Activated T-helper 2 cell treated with anti-CD3 and anti-CD28 coated beads, Interferon-gamma antibody, Interleukin-2, Interleukin-4, amounts not matched to agents 10 μg/mL and 5 μg/mL and 100 μg/mL, durations not matched to agents 14 hours and 24 hours and 36 hours (primary cell): ENCODE measurements at regions not wholly inside any gene's neighbourhood (a gene's known extent, or its start where the extent isn't known, plus 50 kb on each side); places are given as distances from the start of the nearest gene placed in this dataset.

Experiments used
- DNase-seq: peaks from one replicate; pipeline ENCODE4 v3.0.0; 2021; ENCODE audit warnings: low spot score
- H3K27ac Mint-ChIP-seq: one replicate; pipeline ENCODE4 v1.8.0; 2021; ENCODE audit warnings: mixed read lengths
- H3K27me3 Mint-ChIP-seq: one replicate; pipeline ENCODE4 v1.8.0; 2021; ENCODE audit warnings: low read depth, mixed read lengths
- H3K36me3 Mint-ChIP-seq: one replicate; pipeline ENCODE4 v1.8.0; 2021; ENCODE audit warnings: low read depth, mixed read lengths
- H3K4me1 Mint-ChIP-seq: one replicate; pipeline ENCODE4 v1.8.0; 2021; ENCODE audit warnings: low read depth, mixed read lengths
- H3K4me3 Mint-ChIP-seq: one replicate; pipeline ENCODE4 v1.8.0; 2021; ENCODE audit warnings: low read depth, mild to moderate bottlenecking, moderate library complexity, mixed read lengths
- H3K9me3 Mint-ChIP-seq: one replicate; pipeline ENCODE4 v1.8.0; 2021; ENCODE audit warnings: mixed read lengths
- intact Hi-C: fragments of 100-400 bp; cut with micrococcal nuclease; formaldehyde crosslinking; loops from one replicate; pipeline ENCODE4 v1.15.1; 2023

DNA sequence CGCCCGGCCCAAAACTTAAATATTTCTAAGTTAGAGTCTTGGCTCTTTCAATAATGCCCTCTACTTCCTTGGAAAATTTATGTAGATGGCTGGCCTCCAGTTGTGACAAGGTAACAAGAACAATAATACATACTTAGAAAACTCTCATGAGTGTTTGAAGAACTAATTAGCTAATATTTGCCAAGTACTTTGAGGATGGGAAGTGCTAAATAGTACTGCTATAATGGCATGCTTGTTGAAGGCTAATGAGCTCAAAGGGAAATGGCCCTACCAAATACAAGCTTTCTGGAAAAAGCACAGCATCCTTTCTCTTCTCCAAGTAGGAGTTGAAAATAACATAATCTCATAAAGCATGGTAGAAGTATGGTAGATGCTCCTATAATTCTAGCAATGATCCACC is 1022.2 kb upstream of the PIK3C3 start:
- H3K27me3 Mint-ChIP-seq: no peaks in the 10 kb centered on the region
- DNase-seq: no peak
- H3K9me3 Mint-ChIP-seq: peaks cover 35% of the 10 kb centered on the region
- no peaks in the 10 kb centered on the region for H3K36me3 Mint-ChIP-seq
- intact Hi-C loops: no loop called here
- H3K27ac Mint-ChIP-seq: no peak overlapping the region
- H3K4me1 Mint-ChIP-seq: no peaks in the 10 kb centered on the region
- H3K4me3 Mint-ChIP-seq: no peak overlapping the region

DNA sequence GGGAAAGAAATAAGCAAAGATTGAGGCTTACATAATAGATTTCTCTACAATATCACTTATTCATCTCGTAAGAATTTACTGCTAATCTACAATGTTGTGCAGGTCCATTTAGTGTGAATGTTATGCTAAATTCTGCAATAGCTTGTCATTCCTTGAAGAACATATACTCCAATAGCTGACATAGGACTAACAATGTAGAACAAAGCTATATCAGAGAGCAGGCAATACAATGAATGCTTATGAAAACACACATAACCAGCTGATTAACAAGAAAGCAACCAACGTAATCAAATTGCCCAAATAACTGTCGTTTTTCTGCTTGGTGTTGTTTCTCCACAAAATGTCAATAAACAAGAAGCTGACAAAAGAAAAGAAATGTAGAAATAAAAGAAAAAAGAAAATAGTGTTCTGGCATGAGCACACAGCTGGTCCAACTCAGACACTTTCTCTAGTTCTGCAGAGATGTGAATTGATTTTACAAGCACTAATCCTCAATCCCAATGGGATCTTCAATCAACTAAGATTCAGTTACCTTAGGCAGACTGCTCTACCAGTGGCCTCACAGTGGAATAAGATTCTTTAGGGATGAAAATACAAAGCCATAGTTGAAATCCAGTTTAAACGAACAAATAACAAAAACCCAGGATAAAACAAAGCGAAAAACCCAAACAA is 1024.7 kb upstream of the PIK3C3 start:
- Mint-ChIP-seq H3K4me3 (no peak overlapping the region), H3K9me3 (peaks cover 20% of the 10 kb centered on the region), H3K27me3 (no peaks in the 10 kb centered on the region), H3K36me3 (no peaks in the 10 kb centered on the region), H3K27ac (no peak overlapping the region), H3K4me1 (no peaks in the 10 kb centered on the region)
- DNase-seq: no peak
- intact Hi-C loops: no loop called here

DNA sequence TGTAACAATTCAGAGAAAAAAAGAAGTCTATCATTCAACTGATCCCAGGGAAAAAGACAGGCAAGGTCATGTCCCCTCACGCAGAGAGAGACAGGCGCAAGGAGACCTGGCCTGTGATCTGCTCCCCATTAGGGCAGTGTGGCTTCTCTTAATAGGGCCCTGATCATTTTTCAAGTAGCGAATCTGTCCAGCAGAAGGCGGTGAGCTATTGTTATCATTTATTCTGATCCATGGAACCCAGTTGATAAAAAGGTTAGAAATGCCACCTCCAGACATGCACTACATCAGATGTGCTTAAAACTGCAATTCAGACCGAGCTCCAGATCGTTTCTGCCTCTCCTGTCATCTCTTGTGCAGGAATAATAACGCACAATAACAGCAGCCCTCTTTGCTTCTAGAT is 1025.6 kb upstream of the PIK3C3 start:
- Mint-ChIP-seq H3K4me1 (no peaks in the 10 kb centered on the region), H3K9me3 (peaks cover 17% of the 10 kb centered on the region), H3K27me3 (no peaks in the 10 kb centered on the region), H3K27ac (no peak overlapping the region), H3K36me3 (no peaks in the 10 kb centered on the region), H3K4me3 (no peak overlapping the region)
- intact Hi-C loops: no loop called here
- no peak for DNase-seq

DNA sequence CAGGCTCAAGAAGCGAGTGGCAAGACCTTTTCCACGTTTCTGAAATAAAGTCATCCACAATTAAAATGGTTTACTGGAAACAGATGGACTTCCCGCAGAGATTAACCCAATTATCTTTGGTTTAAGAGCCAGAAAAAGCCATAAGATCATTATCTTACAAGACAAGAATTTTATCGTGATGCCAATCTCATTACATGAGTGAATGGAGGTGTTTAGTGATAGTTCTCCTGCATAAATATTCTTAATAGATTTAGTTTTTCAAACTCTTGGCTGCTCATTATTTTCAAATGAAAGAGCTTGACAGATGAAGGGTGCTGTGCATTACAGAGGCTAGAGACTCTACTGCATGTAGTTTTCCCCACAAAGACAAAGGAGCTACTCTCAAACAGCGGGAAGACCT is 1028.4 kb upstream of the PIK3C3 start:
- Mint-ChIP-seq H3K27ac (no peak overlapping the region), H3K9me3 (peaks cover 27% of the 10 kb centered on the region), H3K4me1 (no peaks in the 10 kb centered on the region), H3K36me3 (no peaks in the 10 kb centered on the region), H3K27me3 (no peaks in the 10 kb centered on the region), H3K4me3 (no peak overlapping the region)
- intact Hi-C loops: no loop called here
- no peak for DNase-seq

DNA sequence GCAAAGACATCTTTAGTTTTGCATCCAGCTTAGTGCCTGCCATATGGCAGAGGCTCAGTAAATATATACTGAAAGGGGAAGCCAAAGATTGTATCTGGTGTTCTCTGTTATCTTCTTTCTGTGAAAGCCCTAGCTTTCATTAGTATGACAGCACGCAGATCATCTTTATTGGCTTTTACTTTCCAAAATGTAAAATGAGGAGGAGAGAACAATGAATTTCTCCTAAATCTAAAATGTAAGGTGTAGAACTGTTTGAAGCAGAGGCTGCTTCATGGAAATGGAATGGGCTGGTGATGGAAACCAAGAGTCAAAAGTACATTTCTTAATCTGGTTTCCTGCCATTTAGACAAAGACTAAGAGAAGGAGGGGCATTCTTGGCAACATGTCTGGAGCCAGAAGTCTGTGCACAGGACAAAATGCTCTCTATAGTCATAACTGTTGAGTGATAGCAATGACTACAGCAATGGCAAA is 1029.9 kb upstream of the PIK3C3 start:
- peaks cover 30% of the 10 kb centered on the region for H3K9me3 Mint-ChIP-seq
- DNase-seq: no peak
- no peaks in the 10 kb centered on the region for H3K36me3 Mint-ChIP-seq
- H3K27me3 Mint-ChIP-seq: no peaks in the 10 kb centered on the region
- intact Hi-C loops: no loop called here
- H3K4me3 Mint-ChIP-seq: no peak overlapping the region
- no peaks in the 10 kb centered on the region for H3K4me1 Mint-ChIP-seq
- H3K27ac Mint-ChIP-seq: no peak overlapping the region

DNA sequence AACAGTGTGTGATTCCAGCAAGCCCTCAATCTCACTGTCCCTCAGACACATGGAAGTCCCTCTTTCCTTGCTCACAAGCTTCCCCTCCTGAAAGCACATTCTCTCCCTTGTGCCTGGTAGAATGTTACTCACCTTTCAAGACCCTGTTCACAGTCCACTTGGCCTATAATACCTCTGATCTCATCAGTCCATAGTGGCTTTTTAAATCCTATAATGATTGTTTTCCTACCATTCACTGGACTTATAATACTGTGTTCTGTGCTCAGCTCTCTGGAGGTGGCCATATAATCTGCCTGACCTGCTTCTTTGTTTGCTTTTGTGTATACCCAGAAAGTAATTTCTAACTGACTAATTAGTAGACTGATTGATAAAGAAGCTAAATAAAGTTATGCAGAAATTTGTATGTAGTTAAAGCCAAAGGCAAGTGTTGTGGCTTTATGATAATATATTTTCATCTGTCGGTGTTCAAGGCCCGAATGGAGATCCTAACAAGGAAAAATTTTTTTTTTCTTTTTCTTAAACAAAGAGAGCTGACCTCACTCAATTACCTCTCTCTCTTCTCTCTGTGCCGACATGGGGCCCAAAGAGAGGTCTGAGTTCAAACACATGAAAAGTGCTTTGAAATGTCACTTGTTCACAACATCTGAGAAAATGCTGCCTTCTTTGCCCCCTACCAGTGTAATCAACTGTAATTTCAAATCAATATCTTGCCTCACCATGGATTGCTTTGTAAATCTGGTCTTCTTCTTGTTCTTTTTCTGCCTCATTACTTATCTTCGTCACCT is 1033.0 kb upstream of the PIK3C3 start:
- intact Hi-C loops: no loop called here
- H3K4me1 Mint-ChIP-seq: no peaks in the 10 kb centered on the region
- H3K27me3 Mint-ChIP-seq: no peaks in the 10 kb centered on the region
- no peak for DNase-seq
- H3K4me3 Mint-ChIP-seq: no peak overlapping the region
- no peaks in the 10 kb centered on the region for H3K36me3 Mint-ChIP-seq
- H3K9me3 Mint-ChIP-seq: peaks cover 36% of the 10 kb centered on the region
- no peak overlapping the region for H3K27ac Mint-ChIP-seq

DNA sequence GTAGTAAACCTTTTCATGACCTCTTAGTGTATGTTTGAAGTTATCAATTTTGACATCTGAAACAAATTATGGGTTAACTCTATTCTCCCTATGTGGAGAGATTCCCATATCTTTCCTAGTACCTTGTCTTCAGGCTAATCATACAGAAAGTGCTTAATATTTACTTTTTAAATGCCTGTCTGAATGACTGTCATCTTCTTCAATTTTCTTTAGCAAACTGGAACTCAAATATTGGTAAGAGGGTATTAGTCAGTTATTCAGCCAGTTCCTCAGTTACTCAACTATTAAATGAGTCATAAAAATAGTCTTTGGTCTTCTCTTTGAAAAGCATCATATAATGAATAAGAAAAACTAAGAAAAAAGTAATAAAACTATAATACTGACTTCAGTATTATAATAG is 1038.0 kb upstream of the PIK3C3 start:
- no peaks in the 10 kb centered on the region for H3K36me3 Mint-ChIP-seq
- no peak overlapping the region for H3K27ac Mint-ChIP-seq
- no peak overlapping the region for H3K4me3 Mint-ChIP-seq
- no peaks in the 10 kb centered on the region for H3K27me3 Mint-ChIP-seq
- no peak for DNase-seq
- intact Hi-C loops: no loop called here
- H3K4me1 Mint-ChIP-seq: no peaks in the 10 kb centered on the region
- peaks cover 41% of the 10 kb centered on the region for H3K9me3 Mint-ChIP-seq

DNA sequence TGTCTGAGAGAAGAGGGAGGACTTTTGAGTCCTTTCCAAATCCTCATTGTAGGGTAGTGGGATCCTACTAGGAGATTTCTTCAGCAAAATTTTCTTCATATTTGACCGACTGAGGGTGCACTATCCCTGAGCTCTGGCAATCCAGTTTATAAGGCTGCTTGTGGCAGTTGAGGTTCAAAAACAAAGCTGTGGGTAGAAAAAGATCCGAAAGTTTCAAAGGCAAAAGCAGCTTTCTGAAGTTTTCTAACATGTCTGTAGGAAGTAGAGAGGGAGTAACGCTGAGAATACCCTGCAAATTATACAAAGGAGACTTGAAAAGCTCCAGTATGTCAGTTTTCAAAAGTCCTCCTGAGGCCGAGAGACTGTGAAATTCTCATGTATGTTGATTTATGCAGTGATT is 1039.3 kb upstream of the PIK3C3 start:
- intact Hi-C loops: no loop called here
- H3K36me3 Mint-ChIP-seq: no peaks in the 10 kb centered on the region
- no peaks in the 10 kb centered on the region for H3K4me1 Mint-ChIP-seq
- H3K27ac Mint-ChIP-seq: no peak overlapping the region
- H3K27me3 Mint-ChIP-seq: no peaks in the 10 kb centered on the region
- DNase-seq: no peak
- no peak overlapping the region for H3K4me3 Mint-ChIP-seq
- peaks cover 40% of the 10 kb centered on the region for H3K9me3 Mint-ChIP-seq

DNA sequence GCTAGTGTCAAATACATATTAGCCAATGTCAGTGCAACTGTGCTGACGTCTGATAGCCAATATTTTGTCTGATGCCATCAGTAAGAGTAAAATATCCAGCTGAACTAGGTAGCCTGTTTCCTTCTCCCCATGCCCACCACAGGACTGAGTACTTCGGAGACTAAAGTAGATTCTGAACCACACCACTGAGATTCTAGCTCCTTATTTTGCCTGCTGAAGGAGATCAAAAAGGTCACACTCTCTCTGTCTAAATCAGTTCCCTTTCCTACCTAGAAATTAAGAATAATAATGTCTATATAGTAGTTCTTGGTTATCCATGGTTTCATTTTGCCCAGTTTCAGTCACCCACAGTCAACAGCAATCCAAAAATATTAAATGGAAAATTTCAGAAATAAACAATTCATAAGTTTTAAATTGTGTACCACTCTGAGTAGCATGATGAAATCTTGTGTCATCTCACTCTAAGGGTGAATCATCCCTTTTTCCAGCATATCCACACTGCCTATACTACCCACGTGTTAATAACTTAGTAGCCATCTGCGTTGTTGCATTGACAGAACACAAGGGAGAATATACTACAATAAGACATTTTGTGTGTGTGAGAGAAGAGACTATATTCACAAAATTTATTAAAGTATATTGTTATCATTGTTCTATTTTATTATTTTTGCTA is 1043.3 kb upstream of the PIK3C3 start:
- no peaks in the 10 kb centered on the region for H3K36me3 Mint-ChIP-seq
- H3K4me1 Mint-ChIP-seq: no peaks in the 10 kb centered on the region
- H3K27me3 Mint-ChIP-seq: no peaks in the 10 kb centered on the region
- H3K4me3 Mint-ChIP-seq: no peak overlapping the region
- intact Hi-C loops: no loop called here
- no peak overlapping the region for H3K27ac Mint-ChIP-seq
- peaks cover 29% of the 10 kb centered on the region for H3K9me3 Mint-ChIP-seq
- no peak for DNase-seq

DNA sequence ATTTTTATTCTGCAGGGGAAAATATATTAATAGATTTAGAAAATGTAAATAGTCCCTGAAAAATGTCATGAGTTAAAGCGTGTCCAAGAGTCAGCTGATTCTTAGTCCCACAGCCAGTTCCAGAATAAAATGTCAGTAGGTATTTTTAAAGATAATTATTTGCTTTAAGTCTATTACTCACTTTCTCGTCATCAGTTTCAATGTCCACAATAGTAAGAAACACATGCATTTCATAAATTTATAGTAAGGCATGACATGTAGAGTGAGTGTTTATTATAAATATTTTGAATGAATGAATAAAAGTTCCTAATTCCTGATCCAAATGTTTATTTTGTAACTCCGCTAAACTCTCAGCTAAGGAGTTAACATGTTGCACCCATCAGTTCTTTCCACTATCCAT is 1044.0 kb upstream of the PIK3C3 start:
- intact Hi-C loops: no loop called here
- H3K36me3 Mint-ChIP-seq: no peaks in the 10 kb centered on the region
- no peak overlapping the region for H3K27ac Mint-ChIP-seq
- no peak overlapping the region for H3K4me3 Mint-ChIP-seq
- DNase-seq: no peak
- no peaks in the 10 kb centered on the region for H3K4me1 Mint-ChIP-seq
- no peaks in the 10 kb centered on the region for H3K27me3 Mint-ChIP-seq
- peaks cover 28% of the 10 kb centered on the region for H3K9me3 Mint-ChIP-seq

DNA sequence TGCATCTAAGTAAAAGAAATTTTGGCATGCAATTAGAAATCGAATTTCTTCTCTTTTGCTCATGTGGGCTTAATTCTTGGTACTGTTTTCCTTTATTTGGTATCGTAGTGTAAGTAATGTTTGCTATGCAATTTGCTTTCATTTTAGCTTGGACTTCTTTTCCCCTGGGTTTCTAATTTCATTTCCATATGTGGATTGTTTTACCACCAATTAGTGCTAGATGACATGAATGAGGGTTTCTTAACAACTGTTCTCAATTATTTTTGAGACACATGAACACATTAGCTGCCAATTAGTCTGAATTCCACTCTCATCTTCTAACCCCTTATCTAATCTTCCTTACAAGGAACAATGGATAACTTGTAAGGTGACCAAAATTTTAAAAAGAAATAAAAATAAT is 1047.2 kb upstream of the PIK3C3 start:
- Mint-ChIP-seq H3K27ac (no peak overlapping the region), H3K4me1 (no peaks in the 10 kb centered on the region), H3K36me3 (no peaks in the 10 kb centered on the region), H3K4me3 (no peak overlapping the region), H3K27me3 (no peaks in the 10 kb centered on the region), H3K9me3 (peaks cover 13% of the 10 kb centered on the region)
- no peak for DNase-seq
- intact Hi-C loops: no loop called here

DNA sequence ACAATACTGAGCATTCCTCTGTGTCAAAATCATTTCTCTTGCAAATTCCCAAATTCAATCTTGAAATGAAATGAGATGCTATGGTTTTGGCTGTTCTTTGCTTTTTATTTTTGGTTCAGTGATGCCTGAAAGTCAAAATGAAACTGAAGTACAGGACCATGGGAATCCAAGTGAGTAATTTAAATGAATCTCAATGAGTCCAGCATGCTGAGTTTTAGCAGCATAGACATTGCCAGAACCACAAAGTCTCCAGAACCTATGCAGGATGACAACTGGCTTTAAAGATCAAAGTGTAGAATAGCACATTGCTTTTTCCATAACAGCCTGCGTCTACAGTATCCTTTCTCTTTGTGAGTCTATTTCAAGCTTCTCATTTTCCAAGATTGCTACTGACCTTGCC is 1050.7 kb upstream of the PIK3C3 start:
- intact Hi-C loops: no loop called here
- Mint-ChIP-seq H3K4me1 (no peaks in the 10 kb centered on the region), H3K27me3 (no peaks in the 10 kb centered on the region), H3K27ac (no peak overlapping the region), H3K36me3 (no peaks in the 10 kb centered on the region), H3K4me3 (no peak overlapping the region), H3K9me3 (peaks cover 8% of the 10 kb centered on the region)
- DNase-seq: no peak

DNA sequence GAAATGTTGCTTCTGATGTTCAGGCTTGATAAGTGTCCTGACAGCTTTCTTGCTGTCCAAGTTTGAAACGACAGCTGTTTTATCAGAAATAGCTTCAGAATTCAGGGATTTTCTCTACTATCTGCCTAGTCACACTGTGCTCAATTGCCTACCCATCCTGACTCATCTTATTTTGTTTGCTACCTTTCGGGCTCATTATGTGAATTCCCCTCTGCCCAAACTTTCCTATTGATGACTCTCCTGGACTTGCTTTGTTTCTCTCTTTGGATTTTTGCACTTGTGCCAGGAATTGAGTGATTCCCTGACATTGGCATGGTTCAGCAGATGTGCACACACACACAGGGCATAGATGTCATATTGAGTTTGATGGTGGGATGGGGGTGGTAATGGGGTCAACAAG is 1052.6 kb upstream of the PIK3C3 start:
- no peak for DNase-seq
- no peaks in the 10 kb centered on the region for H3K36me3 Mint-ChIP-seq
- intact Hi-C loops: no loop called here
- no peaks in the 10 kb centered on the region for H3K27me3 Mint-ChIP-seq
- H3K9me3 Mint-ChIP-seq: peaks cover 6% of the 10 kb centered on the region
- H3K4me3 Mint-ChIP-seq: no peak overlapping the region
- H3K27ac Mint-ChIP-seq: no peak overlapping the region
- H3K4me1 Mint-ChIP-seq: no peaks in the 10 kb centered on the region
